SKM-1 (cell line): ENCODE measurements at regions not wholly inside any gene's neighbourhood (a gene's known extent, or its start where the extent isn't known, plus 50 kb on each side); places are given as distances from the start of the nearest gene placed in this dataset.

Source experiments
- DNase-seq: peaks from one replicate; lab custom pipeline; 2025; ENCODE audit not compliant: unreplicated experiment; lab: John Stamatoyannopoulos, UW

- DNase-seq: no peak
Observed at GRCh38 chr11:95289378-95290101, 58.5 kb upstream of the SESN3 start.

- DNase-seq: no peak
Observed at GRCh38 chr11:95284057-95285052, 53.4 kb upstream of the SESN3 start.

DNA sequence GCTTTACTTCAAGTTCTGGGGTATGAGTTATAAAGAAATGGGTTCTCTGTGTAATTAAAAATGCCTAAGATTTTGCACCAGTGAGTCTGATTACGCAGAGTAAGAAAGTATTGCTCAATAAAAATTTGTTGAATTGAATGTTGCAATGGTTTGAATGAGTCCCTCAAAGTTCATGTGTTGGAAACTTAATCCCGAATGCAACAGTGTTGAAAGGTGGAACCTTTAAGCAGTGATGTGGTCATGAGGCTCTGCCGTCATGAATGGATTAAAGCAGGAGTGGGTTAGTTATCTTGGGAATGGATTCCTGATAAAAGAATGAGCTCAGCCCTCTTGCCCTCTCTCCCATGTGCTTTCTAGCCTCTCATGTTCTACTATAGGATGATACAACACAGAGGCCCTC lies 52.6 kb upstream of the SESN3 start:
- DNase-seq: no peak

DNA sequence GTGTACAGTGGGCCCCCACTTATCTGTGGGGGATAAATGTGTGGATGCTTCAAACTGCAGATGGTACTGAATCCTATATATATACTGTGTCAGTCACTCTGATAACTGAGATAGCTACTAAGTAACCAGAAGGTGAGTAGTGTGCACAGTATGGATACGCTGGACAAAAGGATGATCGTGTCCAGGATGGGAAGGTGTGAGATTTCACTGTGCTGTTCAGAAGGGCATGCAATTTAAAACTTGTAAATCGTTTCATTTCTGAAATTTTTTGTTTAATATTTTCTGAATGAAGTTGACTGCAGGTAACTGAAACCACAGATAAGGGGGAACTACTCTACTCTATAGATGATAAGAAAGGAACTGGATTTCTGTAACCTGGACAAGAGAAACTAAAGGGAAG lies 52.1 kb upstream of the SESN3 start:
- no peak for DNase-seq

DNA sequence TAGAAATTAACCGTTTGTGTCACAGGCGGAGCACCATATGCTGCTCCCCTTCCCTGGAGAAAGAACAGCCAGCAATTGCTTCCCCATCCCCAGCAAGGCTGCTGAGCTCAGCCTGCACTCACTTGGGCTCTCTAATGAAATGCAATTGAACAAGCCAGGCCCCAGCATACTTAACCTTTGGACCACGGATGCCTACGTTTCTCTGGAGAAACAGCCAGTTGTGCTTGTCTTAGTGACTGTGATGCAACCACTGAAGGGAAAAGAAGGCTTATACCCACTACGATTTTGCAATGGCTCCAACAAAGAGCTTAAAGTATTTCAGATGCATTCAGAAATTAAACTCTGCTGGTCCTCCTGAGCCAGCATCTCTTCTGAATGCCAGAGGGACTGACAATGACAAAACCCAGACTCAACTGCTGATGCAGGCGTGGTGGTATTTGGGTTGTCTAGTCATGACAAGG lies 51.3 kb upstream of the SESN3 start:
- DNase-seq: peak; percentile 58
